ENCODE measurements at regions not wholly inside any gene's neighbourhood (a gene's known extent, or its start where the extent isn't known, plus 50 kb on each side); places are given as distances from the start of the nearest gene placed in this dataset.
"Not testable (repeated sequence)": the region's sequence is repeated elsewhere in the genome, so short reads cannot be mapped to it uniquely, and the experiment has no call there.

DNA sequence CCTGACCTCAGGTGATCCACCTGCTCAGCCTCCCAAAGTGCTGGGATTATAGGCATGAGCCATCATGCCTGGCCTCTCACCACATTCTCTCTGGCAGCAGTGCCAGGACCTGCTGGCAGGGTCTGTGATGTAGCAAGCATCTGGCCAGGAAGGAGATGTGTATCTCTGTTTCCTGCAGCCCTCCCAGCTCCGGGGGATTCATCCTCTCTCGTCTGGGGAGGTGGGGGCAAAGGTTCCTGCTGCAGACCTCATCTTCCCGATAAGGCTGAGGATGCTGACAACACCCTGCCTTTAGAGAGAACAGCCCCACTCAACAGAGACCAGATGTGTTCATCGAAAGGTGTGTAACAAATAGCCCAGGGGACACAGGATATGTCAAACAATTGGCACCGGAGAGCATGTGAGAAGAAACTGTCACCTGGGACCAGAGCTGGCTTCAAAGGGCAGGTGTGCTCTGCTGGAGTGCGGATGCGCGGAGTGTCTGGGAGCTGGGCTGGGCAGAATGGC, 54.8 kb upstream of the SEC14L1 start:
- H3K27ac ChIP-seq (ENCODE audit: low read length) = no peak overlapping the region
- peaks cover 4% of the 10 kb centered on the region for H3K4me1 ChIP-seq (ENCODE audit: control insufficient read depth, insufficient read depth, low read length)
- no peaks in the 10 kb centered on the region for H3K9me3 ChIP-seq (ENCODE audit: control insufficient read depth, low read depth, low read length)
- no peak for DNase-seq
- no peaks in the 10 kb centered on the region for H3K27me3 ChIP-seq (ENCODE audit: control insufficient read depth, insufficient read depth, low read length)
- no peak overlapping the region for H3K4me3 ChIP-seq (ENCODE audit: low read length)
- WGBS (ENCODE audit: insufficient coverage, low lambda C conversion rate) = no CpG with 5 or more reads among the region's 8 CpGs
- H3K36me3 ChIP-seq (ENCODE audit: control insufficient read depth, insufficient read depth, low read length) = peaks cover 9% of the 10 kb centered on the region

GRCh38 chr17:77086433-77087010, 54.2 kb upstream of the SEC14L1 start:
- no CpG with 5 or more reads among the region's 11 CpGs for WGBS (ENCODE audit: insufficient coverage, low lambda C conversion rate)
- peak; percentile 59 to 61 for DNase-seq
- Histone ChIP-seq H3K9me3 (ENCODE audit: control insufficient read depth, low read depth, low read length) (no peaks in the 10 kb centered on the region), H3K4me3 (ENCODE audit: low read length) (no peak overlapping the region), H3K36me3 (ENCODE audit: control insufficient read depth, insufficient read depth, low read length) (peaks cover 13% of the 10 kb centered on the region), H3K27me3 (ENCODE audit: control insufficient read depth, insufficient read depth, low read length) (no peaks in the 10 kb centered on the region), H3K27ac (ENCODE audit: low read length) (no peak overlapping the region), H3K4me1 (ENCODE audit: control insufficient read depth, insufficient read depth, low read length) (peaks cover 4% of the 10 kb centered on the region)

- H3K9me3 ChIP-seq (ENCODE audit: control insufficient read depth, low read depth, low read length) = no peaks in the 10 kb centered on the region
- DNase-seq = no peak
- H3K27ac ChIP-seq (ENCODE audit: low read length) = peak overlapping the region; percentile 1
- H3K4me3 ChIP-seq (ENCODE audit: low read length) = peak overlapping the region; percentile 81
- peaks cover 4% of the 10 kb centered on the region for H3K4me1 ChIP-seq (ENCODE audit: control insufficient read depth, insufficient read depth, low read length)
- no CpG with 5 or more reads among the region's 16 CpGs for WGBS (ENCODE audit: insufficient coverage, low lambda C conversion rate)
- H3K36me3 ChIP-seq (ENCODE audit: control insufficient read depth, insufficient read depth, low read length) = peaks cover 21% of the 10 kb centered on the region
- no peaks in the 10 kb centered on the region for H3K27me3 ChIP-seq (ENCODE audit: control insufficient read depth, insufficient read depth, low read length)
These were observed 52.9 kb upstream of the SEC14L1 start for GRCh38 chr17:77087650-77088454.

GRCh38 chr17:77088455-77089123, 52.2 kb upstream of the SEC14L1 start:
- Histone ChIP-seq H3K27me3 (ENCODE audit: control insufficient read depth, insufficient read depth, low read length) (no peaks in the 10 kb centered on the region), H3K4me3 (ENCODE audit: low read length) (peak overlapping the region; percentile 81), H3K4me1 (ENCODE audit: control insufficient read depth, insufficient read depth, low read length) (peaks cover 4% of the 10 kb centered on the region), H3K36me3 (ENCODE audit: control insufficient read depth, insufficient read depth, low read length) (peaks cover 29% of the 10 kb centered on the region), H3K9me3 (ENCODE audit: control insufficient read depth, low read depth, low read length) (no peaks in the 10 kb centered on the region), H3K27ac (ENCODE audit: low read length) (peak overlapping the region; percentile 73)
- WGBS (ENCODE audit: insufficient coverage, low lambda C conversion rate) = no CpG with 5 or more reads among the region's 40 CpGs
- peak; percentile 94 to 95 for DNase-seq

DNA sequence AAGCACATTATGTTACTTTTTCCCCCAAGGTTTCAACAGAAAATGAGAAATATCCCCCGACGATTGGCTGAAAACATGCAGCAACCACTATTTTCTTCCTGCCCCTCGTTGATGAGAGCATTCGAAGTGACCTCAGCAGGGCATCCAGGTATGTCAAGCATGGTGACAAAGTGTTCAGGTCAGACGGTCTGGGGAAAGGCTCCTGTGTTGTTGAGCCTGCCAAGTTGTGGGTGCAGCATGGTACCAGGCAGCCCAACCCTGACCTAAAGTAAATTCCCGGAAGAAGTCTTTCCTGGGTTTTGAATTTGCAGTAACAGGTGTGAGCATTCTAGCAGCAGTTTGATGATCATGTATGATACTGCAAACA, 51.7 kb upstream of the SEC14L1 start:
- WGBS (ENCODE audit: insufficient coverage, low lambda C conversion rate) = no CpG with 5 or more reads among the region's 6 CpGs
- peak in 1 of 2 donors; percentile 33 for DNase-seq
- peak overlapping the region; percentile 73 for H3K27ac ChIP-seq (ENCODE audit: low read length)
- H3K4me3 ChIP-seq (ENCODE audit: low read length) = peak overlapping the region; percentile 81
- H3K36me3 ChIP-seq (ENCODE audit: control insufficient read depth, insufficient read depth, low read length) = peaks cover 34% of the 10 kb centered on the region
- no peaks in the 10 kb centered on the region for H3K9me3 ChIP-seq (ENCODE audit: control insufficient read depth, low read depth, low read length)
- peaks cover 4% of the 10 kb centered on the region for H3K4me1 ChIP-seq (ENCODE audit: control insufficient read depth, insufficient read depth, low read length)
- no peaks in the 10 kb centered on the region for H3K27me3 ChIP-seq (ENCODE audit: control insufficient read depth, insufficient read depth, low read length)

GRCh38 chr17:77089949-77090348, 50.8 kb upstream of the SEC14L1 start:
- H3K27me3 ChIP-seq (ENCODE audit: control insufficient read depth, insufficient read depth, low read length); H3K9me3 ChIP-seq (ENCODE audit: control insufficient read depth, low read depth, low read length); H3K4me1 ChIP-seq (ENCODE audit: control insufficient read depth, insufficient read depth, low read length); H3K4me3 ChIP-seq (ENCODE audit: low read length); DNase-seq; H3K27ac ChIP-seq (ENCODE audit: low read length): not testable (repeated sequence)
- no CpG with 5 or more reads among the region's 10 CpGs for WGBS (ENCODE audit: insufficient coverage, low lambda C conversion rate)
- H3K36me3 ChIP-seq (ENCODE audit: control insufficient read depth, insufficient read depth, low read length) = peaks cover 38% of the 10 kb centered on the region

DNA sequence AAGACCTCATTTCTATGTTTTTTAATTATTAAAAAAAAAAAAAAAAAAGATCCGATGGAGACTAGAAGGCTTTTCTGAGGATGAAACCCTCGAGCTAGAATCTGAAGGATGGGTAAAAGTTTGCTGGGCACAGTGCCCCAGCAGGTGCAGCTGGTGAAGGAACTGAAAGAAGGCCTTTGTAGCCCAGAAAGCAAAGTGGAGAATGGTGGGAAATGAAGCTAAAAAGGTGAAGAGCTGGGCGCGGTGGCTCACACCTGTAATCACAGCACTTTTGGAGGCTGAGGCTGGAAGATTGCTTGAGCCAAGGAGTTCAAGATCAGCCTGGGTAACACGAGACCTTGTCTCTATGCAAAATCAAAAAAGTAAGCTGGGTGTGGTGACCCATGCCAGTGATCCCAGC, 50.3 kb upstream of the SEC14L1 start:
- peaks cover 44% of the 10 kb centered on the region for H3K36me3 ChIP-seq (ENCODE audit: control insufficient read depth, insufficient read depth, low read length)
- no peak for DNase-seq
- H3K4me3 ChIP-seq (ENCODE audit: low read length) = no peak overlapping the region
- no peak overlapping the region for H3K27ac ChIP-seq (ENCODE audit: low read length)
- no CpG with 5 or more reads among the region's 5 CpGs for WGBS (ENCODE audit: insufficient coverage, low lambda C conversion rate)
- H3K27me3 ChIP-seq (ENCODE audit: control insufficient read depth, insufficient read depth, low read length) = no peaks in the 10 kb centered on the region
- no peaks in the 10 kb centered on the region for H3K9me3 ChIP-seq (ENCODE audit: control insufficient read depth, low read depth, low read length)
- peaks cover 4% of the 10 kb centered on the region for H3K4me1 ChIP-seq (ENCODE audit: control insufficient read depth, insufficient read depth, low read length)

All from large intestine (tissue), 3 donors.